DND-41 (cell line): ENCODE measurements at regions not wholly inside any gene's neighbourhood (a gene's known extent, or its start where the extent isn't known, plus 50 kb on each side); places are given as distances from the start of the nearest gene placed in this dataset.

Experiments
- ATAC-seq: fragments of 200-7000 bp; cut with Tn5 transposase; 3 replicates; pipeline ENCODE4 v1.9.1; 2021; ENCODE audit warnings: low read depth; ENCODE audit not compliant: insufficient read depth
- DNase-seq: peaks from one replicate; pipeline ENCODE4 v3.0.0-alpha.2; 2020
- H2AFZ ChIP-seq: 2 replicates; pipeline ENCODE4 v1.6.0; 2012; ENCODE audit warnings: low read depth, low read length
- H3K27ac ChIP-seq: 2 replicates; pipeline ENCODE4 v1.5.1; 2012; ENCODE audit warnings: low read length, inconsistent platforms
- H3K27me3 ChIP-seq: fragments of 200-600 bp; sonication (generic); 2 replicates; pipeline ENCODE4 v1.6.0; 2012; ENCODE audit warnings: low read length, mild to moderate bottlenecking, inconsistent platforms; ENCODE audit not compliant: insufficient read depth, poor library complexity
- H3K36me3 ChIP-seq: 2 replicates; pipeline ENCODE4 v1.5.1; 2012; ENCODE audit warnings: low read length, inconsistent platforms; ENCODE audit not compliant: insufficient read depth
- H3K4me1 ChIP-seq: 2 replicates; pipeline ENCODE4 v1.5.1; 2012; ENCODE audit warnings: mild to moderate bottlenecking, low read length; ENCODE audit not compliant: insufficient read depth
- H3K4me2 ChIP-seq: 2 replicates; pipeline ENCODE4 v1.6.0; 2012; ENCODE audit warnings: mild to moderate bottlenecking, moderate library complexity, low read length, inconsistent platforms; ENCODE audit not compliant: insufficient read depth
- H3K4me3 ChIP-seq, 2 experiments: fragments of 200-600 bp in 1 of 2; shearing (Covaris generic) in 1 of 2; 2 replicates each; pipeline ENCODE4 v1.5.1; 2012 to 2016; ENCODE audit warnings: inconsistent platforms in 2 of 2, low read length in 2 of 2, mild to moderate bottlenecking in 2 of 2, low read depth in 1 of 2, moderate library complexity in 1 of 2
- H3K79me2 ChIP-seq: 2 replicates; pipeline ENCODE4 v1.6.0; 2012; ENCODE audit warnings: low read length, inconsistent platforms; ENCODE audit not compliant: insufficient read depth
- H3K9ac ChIP-seq: 2 replicates; pipeline ENCODE4 v1.6.0; 2012; ENCODE audit warnings: low read depth, mild to moderate bottlenecking, inconsistent platforms, low read length, moderate library complexity
- H3K9me3 ChIP-seq: 2 replicates; pipeline ENCODE4 v1.5.1; 2012; ENCODE audit warnings: low read length, moderate library complexity, mild to moderate bottlenecking, inconsistent platforms; ENCODE audit not compliant: insufficient read depth, severe bottlenecking
- H4K20me1 ChIP-seq: 2 replicates; pipeline ENCODE4 v1.6.0; 2012; ENCODE audit warnings: low read length; ENCODE audit not compliant: insufficient read depth
- CTCF ChIP-seq: IDR thresholded peaks from 2 replicates; pipeline ENCODE4 v1.5.1; 2012; ENCODE audit warnings: borderline replicate concordance, low read length, moderate library complexity, mild to moderate bottlenecking; ENCODE audit not compliant: poor library complexity, severe bottlenecking; ENCODE audit errors: extremely low read depth
- EZH2 ChIP-seq: IDR thresholded peaks from 3 replicates; pipeline ENCODE4 v1.6.1; 2012; ENCODE audit warnings: borderline replicate concordance, low read depth, mild to moderate bottlenecking, moderate library complexity, low read length, inconsistent platforms; ENCODE audit not compliant: severe bottlenecking

- no peak overlapping the region for H3K9ac ChIP-seq
- peaks cover 3% of the 10 kb centered on the region for H3K27me3 ChIP-seq
- DNase-seq, result no peak
- ATAC-seq, result no peak
- no peak for TF ChIP-seq CTCF
- no peak for TF ChIP-seq EZH2
- H3K9me3 ChIP-seq, result no peaks in the 10 kb centered on the region
- H3K27ac ChIP-seq, result no peak overlapping the region
- H3K4me3 ChIP-seq, result no peak overlapping the region
- no peak overlapping the region for H3K4me2 ChIP-seq
- no peaks in the 10 kb centered on the region for H4K20me1 ChIP-seq
- no peaks in the 10 kb centered on the region for H3K36me3 ChIP-seq
- no peaks in the 10 kb centered on the region for H3K4me1 ChIP-seq
- no peaks in the 10 kb centered on the region for H3K79me2 ChIP-seq
- H2AFZ ChIP-seq, result no peak overlapping the region
Observed at GRCh38 chr20:19024296-19025035, 188.0 kb upstream of the SLC24A3 start.

GRCh38 chr20:19025430-19026120, 186.9 kb upstream of the SLC24A3 start:
- no peaks in the 10 kb centered on the region for H3K9me3 ChIP-seq
- no peak overlapping the region for H3K27ac ChIP-seq
- DNase-seq (no peak), ATAC-seq (no peak)
- H3K9ac ChIP-seq, result no peak overlapping the region
- H3K36me3 ChIP-seq, result no peaks in the 10 kb centered on the region
- H3K79me2 ChIP-seq, result no peaks in the 10 kb centered on the region
- no peak overlapping the region for H2AFZ ChIP-seq
- H3K4me3 ChIP-seq, result no peak overlapping the region
- no peaks in the 10 kb centered on the region for H4K20me1 ChIP-seq
- H3K27me3 ChIP-seq, result peaks cover 3% of the 10 kb centered on the region
- H3K4me1 ChIP-seq, result no peaks in the 10 kb centered on the region
- H3K4me2 ChIP-seq, result no peak overlapping the region
- no peak for TF ChIP-seq EZH2
- no peak for TF ChIP-seq CTCF

GRCh38 chr20:19026121-19026878, 186.1 kb upstream of the SLC24A3 start:
- H3K4me2 ChIP-seq, result no peak overlapping the region

More at GRCh38 chr20:19026121-19026878, 186.1 kb upstream of the SLC24A3 start:
- Histone ChIP-seq H3K9ac (no peak overlapping the region), H3K4me1 (no peaks in the 10 kb centered on the region), H3K4me3 (no peak overlapping the region), H3K27me3 (peaks cover 3% of the 10 kb centered on the region), H2AFZ (no peak overlapping the region), H3K36me3 (no peaks in the 10 kb centered on the region), H3K27ac (no peak overlapping the region), H3K9me3 (no peaks in the 10 kb centered on the region), H4K20me1 (no peaks in the 10 kb centered on the region), H3K79me2 (no peaks in the 10 kb centered on the region)
- DNase-seq (no peak), ATAC-seq (no peak)
- TF ChIP-seq EZH2 (no peak), CTCF (no peak)
